Retinal pigment epithelial cell (primary cell): ENCODE measurements at regions not wholly inside any gene's neighbourhood (a gene's known extent, or its start where the extent isn't known, plus 50 kb on each side); places are given as distances from the start of the nearest gene placed in this dataset.

Experiments
- DNase-seq: peaks from one replicate; pipeline ENCODE4 v3.0.0-alpha.2; 2010; ENCODE audit warnings: low read depth
- H3K4me3 ChIP-seq: 2 replicates; pipeline ENCODE4 v1.5.1; 2011; ENCODE audit warnings: mild to moderate bottlenecking, low read length, control low read depth, moderate library complexity
- CTCF ChIP-seq: conservative IDR thresholded peaks from 2 replicates; pipeline ENCODE4 v1.5.1; 2011; ENCODE audit warnings: low read depth, low read length, control low read depth, inconsistent platforms

GRCh38 chrX:40418813-40419195, 162.0 kb upstream of the ATP6AP2 start:
- H3K4me3 ChIP-seq, result no peak overlapping the region
- no peak for DNase-seq
- no peak for TF ChIP-seq CTCF

DNA sequence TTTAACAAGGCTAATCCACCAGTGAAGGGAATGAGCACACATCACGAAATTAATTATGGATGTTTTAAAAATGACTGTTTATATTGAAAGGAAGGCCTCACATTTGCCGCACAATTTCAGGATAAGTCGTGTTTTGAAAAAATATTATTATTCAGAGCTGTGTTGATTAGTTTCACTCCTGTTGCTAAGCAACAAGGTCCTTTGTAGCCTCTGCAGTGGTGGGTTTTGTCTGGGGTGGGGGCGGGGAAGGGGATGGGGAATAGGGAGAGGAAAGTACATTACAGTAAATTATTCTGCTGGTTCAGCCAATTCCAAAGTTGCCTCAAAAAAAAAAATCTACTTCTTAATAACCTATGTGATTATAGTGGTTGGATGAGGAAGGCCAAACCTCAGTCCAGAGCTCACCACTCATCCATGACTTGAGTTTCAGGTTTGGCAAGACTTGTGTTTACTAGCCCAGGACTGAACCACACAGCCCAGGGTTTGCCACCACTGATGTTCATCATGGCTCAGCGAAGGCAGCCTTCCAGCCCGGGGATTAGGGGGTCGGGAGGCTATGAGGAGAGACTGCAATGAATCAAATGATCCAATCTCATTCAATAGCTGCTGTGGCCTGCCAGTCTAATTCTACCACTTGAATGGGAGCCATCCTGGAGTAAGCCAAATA, 162.5 kb upstream of the ATP6AP2 start:
- no peak for DNase-seq
- no peak overlapping the region for H3K4me3 ChIP-seq
- no peak for TF ChIP-seq CTCF

DNA sequence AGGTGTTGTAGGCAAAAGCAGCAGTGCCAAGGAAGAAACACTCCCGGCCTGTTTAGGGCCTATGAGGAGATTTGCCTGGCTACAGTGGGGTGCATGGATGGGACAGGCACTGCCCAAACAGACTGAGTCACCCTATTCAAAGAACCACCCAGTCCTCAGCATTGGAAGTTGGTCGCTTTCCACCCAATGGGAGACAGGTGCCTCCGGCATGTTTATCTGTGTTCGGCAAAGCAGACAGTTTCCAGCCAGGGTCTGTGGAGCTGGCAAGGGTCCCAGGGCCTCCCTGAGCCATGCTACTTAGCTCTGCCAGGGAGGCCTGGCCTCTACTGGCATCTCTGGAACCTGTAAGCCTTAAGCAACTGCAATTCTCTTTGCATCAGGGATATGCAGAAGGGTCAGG, 165.1 kb upstream of the ATP6AP2 start:
- TF ChIP-seq CTCF, result no peak
- H3K4me3 ChIP-seq, result no peak overlapping the region
- no peak for DNase-seq

- H3K4me3 ChIP-seq, result no peak overlapping the region
- TF ChIP-seq CTCF, result no peak
- DNase-seq, result no peak
These were observed 166.4 kb upstream of the ATP6AP2 start for GRCh38 chrX:40414335-40414734.

- peak; percentile 29 for TF ChIP-seq CTCF
- DNase-seq, result no peak
- H3K4me3 ChIP-seq, result no peak overlapping the region
These were observed 169.2 kb upstream of the ATP6AP2 start for GRCh38 chrX:40411340-40412111.

DNA sequence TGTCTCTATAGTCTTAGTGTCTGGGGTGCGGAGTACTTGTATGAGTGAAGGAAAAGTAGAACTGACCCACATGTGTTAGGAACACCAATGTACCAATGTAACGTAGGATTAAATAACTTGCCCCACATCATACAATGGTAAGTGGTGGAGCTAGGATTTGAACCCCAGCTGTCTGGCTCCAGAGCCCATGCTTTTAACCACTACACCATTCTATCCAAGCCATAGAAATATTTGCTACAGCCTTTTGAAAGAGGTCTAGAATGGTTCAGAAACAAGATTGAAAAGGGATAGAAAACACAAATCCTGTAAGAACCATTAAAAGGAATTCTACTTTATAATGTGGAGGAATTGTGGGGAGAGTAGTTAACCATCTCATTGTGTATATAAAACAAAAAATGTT, 169.9 kb upstream of the ATP6AP2 start:
- DNase-seq, result no peak
- no peak for TF ChIP-seq CTCF
- no peak overlapping the region for H3K4me3 ChIP-seq

DNA sequence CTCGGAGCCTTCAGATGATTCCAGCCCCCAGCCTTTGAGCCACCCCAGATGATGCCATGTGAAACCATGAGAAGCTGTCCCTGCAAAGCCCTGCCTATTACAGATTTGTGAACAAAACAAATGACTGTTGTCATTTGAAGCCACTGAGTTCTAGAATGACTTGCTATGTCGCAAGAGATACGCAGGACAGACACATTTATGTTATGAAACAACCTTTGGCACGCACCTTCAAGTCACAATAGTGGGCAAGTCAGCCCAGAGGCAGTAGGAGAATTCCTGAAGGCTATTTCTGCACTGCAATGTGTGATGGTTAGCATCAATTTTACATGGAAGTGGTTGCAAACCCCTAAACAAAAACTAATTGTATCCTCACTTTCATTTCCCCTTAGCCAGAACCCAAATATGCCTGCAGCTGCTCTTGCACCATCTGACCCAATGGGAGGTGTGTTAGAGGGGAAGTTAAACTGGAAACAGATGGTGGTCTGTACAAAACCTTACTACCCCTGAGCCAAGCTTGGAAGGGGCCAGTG, 174.4 kb upstream of the ATP6AP2 start:
- TF ChIP-seq CTCF, result no peak
- DNase-seq, result no peak
- no peak overlapping the region for H3K4me3 ChIP-seq
